ENCODE measurements at regions not wholly inside any gene's neighbourhood (a gene's known extent, or its start where the extent isn't known, plus 50 kb on each side); places are given as distances from the start of the nearest gene placed in this dataset.

DNA sequence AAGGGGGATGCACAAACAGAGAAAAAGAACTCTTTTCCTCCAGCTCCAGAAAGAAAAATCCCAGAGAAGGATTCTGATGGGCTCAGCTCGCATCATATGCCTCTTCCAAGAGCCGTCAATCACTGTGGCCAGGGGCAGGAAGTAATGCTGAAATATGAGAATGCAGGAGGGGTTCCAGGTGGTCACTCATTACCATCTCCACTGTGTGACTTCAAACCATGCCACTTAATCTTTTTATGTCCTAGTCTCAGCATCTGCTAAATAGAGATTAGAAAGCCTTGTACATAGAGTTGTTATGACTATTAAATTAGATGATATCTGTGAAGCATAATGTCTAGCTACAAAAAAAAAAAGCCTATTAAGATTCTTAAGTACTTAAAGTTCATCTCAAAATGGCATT lies 65.6 kb upstream of the FICD start:
- CTCF ChIA-PET (ENCODE audit: low intra/inter-chr PET ratio) = interaction anchor here (0.6 to 0.7 kb wide), 2 partner anchors 231 to 459 kb away, joined by 3 read pairs; no protein-coding TSS in a partner anchor
- WGBS (ENCODE audit: insufficient coverage, low coverage, missing lambda C conversion rate) = 4% methylated on average over 2 of the region's 2 CpGs
- no TSS peak for BruUV-seq (replicated peaks)
- FAIRE-seq = no peak
- H3K9me1 ChIP-seq (ENCODE audit: control insufficient read depth, insufficient read depth, low read length) = no peaks in the 10 kb centered on the region
- DNase-seq (ENCODE audit: extremely low read depth in 1 of 4, low spot score in 3 of 4) = no peak
- intact Hi-C loops (cut with micrococcal nuclease) = no loop called here
- in situ Hi-C loops (cut with MboI) = no loop called here
- no peak for ATAC-seq
- no peaks in the 10 kb centered on the region for H3K79me2 ChIP-seq (ENCODE audit: control insufficient read depth, insufficient read depth, low read length)
- POLR2A ChIA-PET = interaction anchor here (0.6 kb wide), 1 partner anchor 366 kb away, joined by 3 read pairs; no protein-coding TSS in a partner anchor
- H3K4me1 ChIP-seq (replicated peaks in 1 of 2; ENCODE audit: control insufficient read depth in 2 of 2, insufficient read depth in 2 of 2, low read length in 2 of 2) = no peaks in the 10 kb centered on the region; a peak in 1 of 5 replicates
- peaks cover 6 to 11% of the 10 kb centered on the region in 2 experiments; a peak in 3 of 5 replicates for H3K27me3 ChIP-seq (ENCODE audit: control insufficient read depth in 2 of 2, insufficient read depth in 2 of 2, low read length in 2 of 2)
- no peak overlapping the region for H3K4me3 ChIP-seq
- no peaks in the 10 kb centered on the region for H3K36me3 ChIP-seq (ENCODE audit: control insufficient read depth, insufficient read depth, low read length)
- no peak overlapping the region for H3K9ac ChIP-seq (ENCODE audit: insufficient read depth in 1 of 2, low read depth in 2 of 2, low read length in 2 of 2)
- H4K20me1 ChIP-seq (replicated peaks; ENCODE audit: control insufficient read depth, insufficient read depth, low read length) = no peaks in the 10 kb centered on the region
- H3K9me3 ChIP-seq (replicated peaks; ENCODE audit: control insufficient read depth, insufficient read depth, low read depth, low read length) = no peaks in the 10 kb centered on the region
- H3K4me2 ChIP-seq (ENCODE audit: insufficient read depth, low read length) = no peak overlapping the region
- TF ChIP-seq THRA (IDR thresholded peaks at IDR 0.05) (no peak), ZNF3 (CRISPR knock-in tag; IDR thresholded peaks at IDR 0.05) (no peak), MEF2A (IDR thresholded peaks at IDR 0.05; ENCODE audit: control insufficient read depth, low read depth, low read length) (no peak), HNRNPK (IDR thresholded peaks at IDR 0.05; ENCODE audit: low read depth, low read length, poor library complexity, severe bottlenecking) (no peak), SMAD3 (CRISPR knock-in tag; conservative IDR thresholded peaks at IDR 0.05) (no peak), SIRT6 (IDR thresholded peaks at IDR 0.05; ENCODE audit: low read depth, low read length) (no peak)
- no peak overlapping the region for H2AFZ ChIP-seq (ENCODE audit: low read depth, low read length)
- H3K27ac ChIP-seq (ENCODE audit: extremely low read depth, low read depth, low read length) = no peak overlapping the region

All from K562 (cell line).